Mucosa of rectum (tissue), 2 donors: ENCODE measurements at regions not wholly inside any gene's neighbourhood (a gene's known extent, or its start where the extent isn't known, plus 50 kb on each side); places are given as distances from the start of the nearest gene placed in this dataset.
"Not testable (repeated sequence)": the region's sequence is repeated elsewhere in the genome, so short reads cannot be mapped to it uniquely, and the experiment has no call there.

Experiments
- H3K27ac ChIP-seq, 2 donors: one replicate each; pipeline ENCODE4 v1.7.0; 2013; ENCODE audit warnings: inconsistent platforms in 2 of 2, low read depth in 2 of 2, low read length in 2 of 2
- H3K27me3 ChIP-seq, 2 donors: one replicate each; pipeline ENCODE4 v1.7.0; 2013; ENCODE audit warnings: low read length in 2 of 2; ENCODE audit not compliant: control insufficient read depth in 2 of 2, insufficient read depth in 2 of 2
- H3K36me3 ChIP-seq, 2 donors: one replicate each; pipeline ENCODE4 v1.7.0; 2013; ENCODE audit warnings: low read length in 2 of 2; ENCODE audit not compliant: control insufficient read depth in 2 of 2, insufficient read depth in 2 of 2
- H3K4me1 ChIP-seq, 2 donors: one replicate each; pipeline ENCODE4 v1.7.0; 2013; ENCODE audit warnings: low read length in 2 of 2, mild to moderate bottlenecking in 1 of 2; ENCODE audit not compliant: control insufficient read depth in 2 of 2, insufficient read depth in 2 of 2
- H3K4me3 ChIP-seq, 2 donors: one replicate each; pipeline ENCODE4 v1.7.0; 2013; ENCODE audit warnings: low read length in 2 of 2
- H3K9ac ChIP-seq, 2 donors: one replicate each; pipeline ENCODE4 v1.7.0; 2013; ENCODE audit warnings: low read length in 2 of 2, low read depth in 1 of 2, mild to moderate bottlenecking in 1 of 2
- H3K9me3 ChIP-seq, 2 donors: one replicate each; pipeline ENCODE4 v1.7.0; 2013; ENCODE audit warnings: low read length in 2 of 2; ENCODE audit not compliant: control insufficient read depth in 2 of 2
- donor health status: healthy.
- donor health status: Normal muscosa, but diverticular disease.

- H3K36me3 ChIP-seq = no peaks in the 10 kb centered on the region
- peaks cover 0 to 3% of the 10 kb centered on the region in 2 donors for H3K4me1 ChIP-seq
- H3K4me3 ChIP-seq = no peak overlapping the region
- no peaks in the 10 kb centered on the region for H3K9me3 ChIP-seq
- no peak overlapping the region for H3K27ac ChIP-seq
- no peak overlapping the region for H3K9ac ChIP-seq
- H3K27me3 ChIP-seq = no peaks in the 10 kb centered on the region
Observed at GRCh38 chr13:50384724-50385123, 369.5 kb downstream of the KCNRG start.

GRCh38 chr13:50386541-50387050 is 371.4 kb downstream of the KCNRG start:
- no peaks in the 10 kb centered on the region for H3K36me3 ChIP-seq
- H3K27ac ChIP-seq = no peak overlapping the region
- H3K4me1 ChIP-seq = peaks cover 0 to 3% of the 10 kb centered on the region in 2 donors
- no peak overlapping the region for H3K4me3 ChIP-seq
- no peak overlapping the region for H3K9ac ChIP-seq
- no peaks in the 10 kb centered on the region for H3K9me3 ChIP-seq
- no peaks in the 10 kb centered on the region for H3K27me3 ChIP-seq

DNA sequence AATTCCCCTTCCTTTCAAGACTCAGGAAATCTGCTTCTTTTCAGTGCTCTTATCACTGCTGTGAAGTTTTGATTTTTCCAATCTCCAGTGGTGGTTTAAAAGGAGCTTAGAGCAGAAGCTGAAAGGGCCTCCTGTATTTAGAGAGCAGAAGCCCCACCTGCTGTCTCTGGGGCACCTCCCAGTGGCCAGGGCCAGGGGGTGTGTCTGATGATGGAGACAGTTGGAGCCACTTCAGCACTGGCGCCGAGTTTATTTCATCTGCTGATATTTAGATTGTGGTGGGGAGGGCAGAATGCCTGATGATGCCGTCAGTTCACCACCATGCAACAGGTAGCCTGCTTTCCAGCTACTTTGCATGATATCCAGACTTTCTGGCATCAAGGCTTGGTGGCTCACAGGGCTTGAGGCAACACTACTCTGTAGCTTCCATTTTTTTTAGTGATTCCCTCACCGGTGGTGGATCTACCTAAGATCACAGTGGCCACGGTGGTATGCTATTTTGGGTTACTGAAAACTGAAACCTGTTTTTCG is 371.9 kb downstream of the KCNRG start:
- Histone ChIP-seq H3K4me1 (peaks cover 0 to 3% of the 10 kb centered on the region in 2 donors), H3K9me3 (no peaks in the 10 kb centered on the region), H3K27me3 (no peaks in the 10 kb centered on the region), H3K4me3 (no peak overlapping the region), H3K27ac (no peak overlapping the region), H3K9ac (no peak overlapping the region), H3K36me3 (no peaks in the 10 kb centered on the region)

DNA sequence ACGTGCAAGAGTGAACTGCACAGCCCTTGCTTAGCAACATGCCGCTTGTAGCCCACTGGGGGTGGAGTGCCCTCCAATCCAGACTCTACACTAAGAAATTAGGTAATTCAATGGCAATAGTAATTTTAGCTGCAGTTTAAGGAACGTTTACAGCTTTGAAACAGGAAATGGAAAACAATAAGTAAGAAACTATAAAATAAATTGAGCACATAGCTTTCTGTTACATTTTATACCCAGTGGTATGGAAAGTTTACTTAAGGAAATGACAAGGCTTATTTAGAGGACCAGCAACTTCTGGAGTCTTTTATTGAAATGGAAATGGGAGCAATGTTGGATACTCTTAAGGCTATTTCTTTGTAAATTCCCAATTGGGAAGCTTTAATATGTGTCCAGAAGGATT is 373.2 kb downstream of the KCNRG start:
- H3K27ac ChIP-seq = no peak overlapping the region
- no peak overlapping the region for H3K4me3 ChIP-seq
- no peaks in the 10 kb centered on the region for H3K36me3 ChIP-seq
- no peak overlapping the region for H3K9ac ChIP-seq
- no peaks in the 10 kb centered on the region for H3K9me3 ChIP-seq
- no peaks in the 10 kb centered on the region for H3K27me3 ChIP-seq
- peaks cover 0 to 3% of the 10 kb centered on the region in 2 donors for H3K4me1 ChIP-seq

DNA sequence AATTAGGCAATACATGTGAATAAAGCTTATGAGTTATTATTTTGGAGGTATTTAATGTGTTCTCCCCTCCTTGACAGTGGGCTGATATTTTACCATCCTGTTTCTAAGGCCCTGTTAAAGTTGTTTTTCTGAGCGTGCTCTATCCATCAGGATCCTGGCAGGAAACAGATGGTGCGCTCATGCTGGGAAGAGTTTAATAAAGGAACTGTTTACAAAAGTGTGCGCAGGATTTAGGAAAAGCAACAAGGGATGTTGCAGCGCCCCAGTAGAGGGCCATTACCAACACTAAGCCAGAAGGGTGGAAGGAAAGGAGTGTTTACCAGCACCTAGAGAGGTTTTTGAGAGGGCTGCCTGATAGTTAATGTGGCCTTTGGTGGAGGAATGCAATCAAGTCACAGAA is 374.5 kb downstream of the KCNRG start:
- Histone ChIP-seq H3K36me3 (no peaks in the 10 kb centered on the region), H3K4me1 (peaks cover 0 to 3% of the 10 kb centered on the region in 2 donors), H3K9me3 (no peaks in the 10 kb centered on the region), H3K27me3 (no peaks in the 10 kb centered on the region), H3K9ac (no peak overlapping the region), H3K27ac (no peak overlapping the region), H3K4me3 (no peak overlapping the region)

- H3K27me3 ChIP-seq = no peaks in the 10 kb centered on the region
- no peaks in the 10 kb centered on the region for H3K36me3 ChIP-seq
- no peaks in the 10 kb centered on the region for H3K9me3 ChIP-seq
- no peak overlapping the region for H3K27ac ChIP-seq
- H3K4me3 ChIP-seq = no peak overlapping the region
- H3K4me1 ChIP-seq = peaks cover 0 to 3% of the 10 kb centered on the region in 2 donors
- no peak overlapping the region for H3K9ac ChIP-seq
Observed at GRCh38 chr13:50390503-50391248, 375.4 kb downstream of the KCNRG start.

DNA sequence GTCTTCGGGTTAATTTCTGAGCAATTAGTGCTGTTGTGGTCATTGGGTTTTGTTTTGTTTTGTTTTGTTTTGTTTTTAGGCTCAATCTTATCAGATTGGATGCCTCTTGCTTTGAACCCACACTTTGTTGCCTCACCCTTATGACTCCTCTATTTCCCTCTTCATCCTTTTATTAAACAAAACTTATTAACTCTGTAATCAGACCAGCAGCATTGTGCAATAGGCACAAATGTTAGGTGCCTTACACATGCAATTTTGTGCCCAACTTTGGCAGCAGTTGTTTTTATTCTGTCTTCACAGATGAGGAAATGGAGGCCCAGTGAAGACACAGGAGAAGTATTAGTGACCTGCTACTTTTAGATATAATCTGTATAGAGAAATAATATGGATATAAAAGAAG is 377.7 kb downstream of the KCNRG start:
- no peaks in the 10 kb centered on the region for H3K36me3 ChIP-seq
- no peak overlapping the region for H3K9ac ChIP-seq
- no peaks in the 10 kb centered on the region for H3K9me3 ChIP-seq
- no peaks in the 10 kb centered on the region for H3K4me1 ChIP-seq
- no peak overlapping the region for H3K27ac ChIP-seq
- no peak overlapping the region for H3K4me3 ChIP-seq
- H3K27me3 ChIP-seq = no peaks in the 10 kb centered on the region

GRCh38 chr13:50393628-50394027 is 378.4 kb downstream of the KCNRG start:
- H3K9ac ChIP-seq = no peak overlapping the region

DNA sequence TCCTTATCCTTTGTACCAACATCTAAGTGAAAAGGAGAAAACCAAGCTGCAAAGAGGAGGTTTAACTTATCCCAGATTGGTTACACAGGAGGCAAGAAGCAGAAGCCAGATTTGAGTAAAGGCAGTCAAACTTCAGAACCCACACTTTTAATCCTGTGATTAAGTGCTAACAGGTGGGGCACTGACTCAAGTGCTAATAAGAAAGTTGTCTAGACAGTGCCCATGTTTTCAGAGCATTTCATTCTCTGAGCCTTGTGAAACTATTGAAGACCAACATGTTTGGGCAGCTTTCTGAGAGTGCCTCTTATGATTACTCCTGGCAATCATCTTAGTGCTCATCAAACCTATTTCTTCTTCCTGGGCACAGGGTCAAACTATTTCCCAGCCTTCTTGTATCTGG is 380.8 kb downstream of the KCNRG start:
- Histone ChIP-seq H3K4me3 (no peak overlapping the region), H3K27ac (no peak overlapping the region), H3K9me3 (no peaks in the 10 kb centered on the region), H3K9ac (no peak overlapping the region), H3K36me3 (no peaks in the 10 kb centered on the region), H3K4me1 (no peaks in the 10 kb centered on the region), H3K27me3 (no peaks in the 10 kb centered on the region)

More at GRCh38 chr13:50393628-50394027, 378.4 kb downstream of the KCNRG start:
- Histone ChIP-seq H3K4me3 (no peak overlapping the region), H3K27ac (no peak overlapping the region), H3K27me3 (no peaks in the 10 kb centered on the region), H3K4me1 (no peaks in the 10 kb centered on the region), H3K36me3 (no peaks in the 10 kb centered on the region), H3K9me3 (no peaks in the 10 kb centered on the region)

- H3K4me3 ChIP-seq, H3K9ac ChIP-seq, H3K27me3 ChIP-seq, H3K27ac ChIP-seq, H3K36me3 ChIP-seq, H3K9me3 ChIP-seq, H3K4me1 ChIP-seq: not testable (repeated sequence)
Observed at GRCh38 chr13:50396618-50397017, 381.4 kb downstream of the KCNRG start.
